Skin of body (tissue), 1 donor: ENCODE measurements at regions not wholly inside any gene's neighbourhood (a gene's known extent, or its start where the extent isn't known, plus 50 kb on each side); places are given as distances from the start of the nearest gene placed in this dataset.

Experiments used
- DNase-seq: peaks from one replicate; lab custom pipeline; 2025; lab: John Stamatoyannopoulos, UW

GRCh38 chr4:127194281-127194680, 438.5 kb upstream of the INTU start:
- no peak for DNase-seq

- DNase-seq = no peak
These were observed 436.0 kb upstream of the INTU start for GRCh38 chr4:127196655-127197352.

GRCh38 chr4:127203562-127204200, 429.1 kb upstream of the INTU start:
- DNase-seq = peak; percentile 20

- no peak for DNase-seq
These were observed 428.4 kb upstream of the INTU start for GRCh38 chr4:127204322-127204721.

- no peak for DNase-seq
These were observed 423.1 kb upstream of the INTU start for GRCh38 chr4:127209580-127210095.

- peak; percentile 79 for DNase-seq
These were observed 421.7 kb upstream of the INTU start for GRCh38 chr4:127210893-127211649.

GRCh38 chr4:127211650-127212560, 420.9 kb upstream of the INTU start:
- peak; percentile 74 for DNase-seq

- no peak for DNase-seq
These were observed 420.1 kb upstream of the INTU start for GRCh38 chr4:127212701-127213100.

- peak; percentile 58 for DNase-seq
These were observed 418.7 kb upstream of the INTU start for GRCh38 chr4:127214016-127214415.

GRCh38 chr4:127214931-127215330, 417.8 kb upstream of the INTU start:
- DNase-seq = peak; percentile 57

- DNase-seq = peak; percentile 54
These were observed 415.0 kb upstream of the INTU start for GRCh38 chr4:127217586-127218229.

- no peak for DNase-seq
These were observed 413.5 kb upstream of the INTU start for GRCh38 chr4:127219232-127219631.

GRCh38 chr4:127224556-127224955, 408.2 kb upstream of the INTU start:
- no peak for DNase-seq

GRCh38 chr4:127229855-127230608, 402.7 kb upstream of the INTU start:
- DNase-seq = peak; percentile 86

GRCh38 chr4:127236889-127237288, 395.9 kb upstream of the INTU start:
- DNase-seq = peak; percentile 64

GRCh38 chr4:127237581-127237980, 395.2 kb upstream of the INTU start:
- DNase-seq = no peak

- peak; percentile 13 for DNase-seq
These were observed 393.7 kb upstream of the INTU start for GRCh38 chr4:127238956-127239475.

GRCh38 chr4:127239902-127240763, 392.6 kb upstream of the INTU start:
- DNase-seq = peak; percentile 42

GRCh38 chr4:127240764-127241105, 392.0 kb upstream of the INTU start:
- peak; percentile 64 for DNase-seq
